GM20431 (cell line): ENCODE measurements at regions not wholly inside any gene's neighbourhood (a gene's known extent, or its start where the extent isn't known, plus 50 kb on each side); places are given as distances from the start of the nearest gene placed in this dataset.
"Not testable (repeated sequence)": the region's sequence is repeated elsewhere in the genome, so short reads cannot be mapped to it uniquely, and the experiment has no call there.

Source experiments
- in situ Hi-C: fragments of 300-500 bp; cut with MseI, MboI; formaldehyde crosslinking; loops from one replicate; pipeline ENCODE4 v1.15.0; 2020; ENCODE audit warnings: low sequenced_read_pairs; ENCODE audit not compliant: unreplicated experiment

GRCh38 chr13:73671732-73672131, 462.5 kb downstream of the KLF12 start:
- in situ Hi-C loops = no loop called here

- in situ Hi-C loops = no loop called here
These were observed 463.2 kb downstream of the KLF12 start for GRCh38 chr13:73671011-73671410.

GRCh38 chr13:73667756-73668155, 466.4 kb downstream of the KLF12 start:
- in situ Hi-C loops = no loop called here

GRCh38 chr13:73665261-73665660, 468.9 kb downstream of the KLF12 start:
- in situ Hi-C loops = no loop called here

- in situ Hi-C loops = no loop called here
These were observed 469.4 kb downstream of the KLF12 start for GRCh38 chr13:73664851-73665250.

- in situ Hi-C loops = no loop called here
These were observed 471.4 kb downstream of the KLF12 start for GRCh38 chr13:73662833-73663232.

- in situ Hi-C loops = no loop called here
These were observed 472.3 kb downstream of the KLF12 start for GRCh38 chr13:73661687-73662425.

- in situ Hi-C loops = no loop called here
These were observed 473.1 kb downstream of the KLF12 start for GRCh38 chr13:73661066-73661465.

- in situ Hi-C loops = no loop called here
These were observed 475.6 kb downstream of the KLF12 start for GRCh38 chr13:73658639-73659038.

- in situ Hi-C loops = no loop called here
These were observed 476.2 kb downstream of the KLF12 start for GRCh38 chr13:73657821-73658540.

GRCh38 chr13:73656863-73657262, 477.3 kb downstream of the KLF12 start:
- in situ Hi-C loops = no loop called here

GRCh38 chr13:73653688-73654087, 480.5 kb downstream of the KLF12 start:
- in situ Hi-C loops = no loop called here

- in situ Hi-C loops = no loop called here
These were observed 486.8 kb downstream of the KLF12 start for GRCh38 chr13:73647417-73647816.

- in situ Hi-C loops = not testable (repeated sequence)
These were observed 493.6 kb downstream of the KLF12 start for GRCh38 chr13:73640476-73641179.

- in situ Hi-C loops = no loop called here
These were observed 498.9 kb downstream of the KLF12 start for GRCh38 chr13:73635166-73635787.

GRCh38 chr13:73633817-73634460, 500.3 kb downstream of the KLF12 start:
- in situ Hi-C loops = no loop called here

- in situ Hi-C loops = no loop called here
These were observed 502.8 kb downstream of the KLF12 start for GRCh38 chr13:73631411-73631810.

- in situ Hi-C loops = no loop called here
These were observed 508.5 kb downstream of the KLF12 start for GRCh38 chr13:73625562-73626339.

GRCh38 chr13:73623281-73623680, 510.9 kb downstream of the KLF12 start:
- in situ Hi-C loops = no loop called here
